Lung (tissue), 11 donors: ENCODE measurements at regions not wholly inside any gene's neighbourhood (a gene's known extent, or its start where the extent isn't known, plus 50 kb on each side); places are given as distances from the start of the nearest gene placed in this dataset.

Experiments
- ATAC-seq: fragments of 200-7000 bp; cut with Tn5 transposase; one replicate; pipeline ENCODE4 v1.9.1; 2020; ENCODE audit warnings: moderate number of reproducible peaks; ENCODE audit not compliant: insufficient read depth, low FRiP score
- DNase-seq, 3 donors: peaks; one replicate each; pipeline ENCODE4 v3.0.0-alpha.2; 2013 to 2017
- H3K27ac ChIP-seq, 2 donors: one replicate each; pipeline ENCODE4 v1.5.1; 2013; ENCODE audit warnings: mild to moderate bottlenecking in 2 of 2, moderate library complexity in 2 of 2, control low read depth in 1 of 2, inconsistent platforms in 1 of 2, low read depth in 1 of 2, low read length in 1 of 2
- H3K27me3 ChIP-seq, 3 donors: one replicate each; pipeline ENCODE4 v1.5.1; 2013; ENCODE audit warnings: low read length in 2 of 3; ENCODE audit not compliant: control insufficient read depth in 3 of 3, insufficient read depth in 3 of 3
- H3K36me3 ChIP-seq, 4 donors: one replicate each; pipeline ENCODE4 v1.5.1; 2013; ENCODE audit warnings: low read length in 4 of 4, mild to moderate bottlenecking in 1 of 4, moderate library complexity in 1 of 4; ENCODE audit not compliant: control insufficient read depth in 4 of 4, insufficient read depth in 4 of 4
- H3K4me1 ChIP-seq, 5 donors: one replicate each; pipeline ENCODE4 v1.5.1; 2013; ENCODE audit warnings: low read length in 5 of 5, mild to moderate bottlenecking in 2 of 5, moderate library complexity in 1 of 5; ENCODE audit not compliant: control insufficient read depth in 5 of 5, insufficient read depth in 5 of 5
- H3K4me3 ChIP-seq: one replicate; pipeline ENCODE4 v1.5.1; 2013; ENCODE audit warnings: mild to moderate bottlenecking, control low read depth, moderate library complexity
- H3K9ac ChIP-seq, 2 donors: one replicate each; pipeline ENCODE4 v1.5.1; 2013; ENCODE audit warnings: low read length in 2 of 2, control low read depth in 1 of 2; ENCODE audit not compliant: insufficient read depth in 1 of 2
- H3K9me3 ChIP-seq, 4 donors: one replicate each; pipeline ENCODE4 v1.5.1; 2013; ENCODE audit warnings: low read length in 3 of 4, mild to moderate bottlenecking in 1 of 4, moderate library complexity in 1 of 4; ENCODE audit not compliant: control insufficient read depth in 4 of 4, insufficient read depth in 3 of 4
- WGBS, 2 donors: extraction: QIAGEN DNeasy Blood & Tissue Kit; methylation state at CpG; one replicate each; pipeline ENCODE4 v1.1.7; 2013; 5-methylcytosine and 5-hydroxymethylcytosine counted together
- TF ChIP-seq, protein P1 (sequence below): IDR thresholded peaks from 2 replicates; pipeline ENCODE4 v1.5.1; 2012; ENCODE audit warnings: mild to moderate bottlenecking; ENCODE audit errors: control extremely low read depth, extremely low read depth
- donor health status: control.
- donor health status: control.
- donor health status: Bipolar disorder and iron deficiency.
- donor health status: healthy.
- donor health status: DM: yes; HTN: yes; CAD: no.

DNA sequence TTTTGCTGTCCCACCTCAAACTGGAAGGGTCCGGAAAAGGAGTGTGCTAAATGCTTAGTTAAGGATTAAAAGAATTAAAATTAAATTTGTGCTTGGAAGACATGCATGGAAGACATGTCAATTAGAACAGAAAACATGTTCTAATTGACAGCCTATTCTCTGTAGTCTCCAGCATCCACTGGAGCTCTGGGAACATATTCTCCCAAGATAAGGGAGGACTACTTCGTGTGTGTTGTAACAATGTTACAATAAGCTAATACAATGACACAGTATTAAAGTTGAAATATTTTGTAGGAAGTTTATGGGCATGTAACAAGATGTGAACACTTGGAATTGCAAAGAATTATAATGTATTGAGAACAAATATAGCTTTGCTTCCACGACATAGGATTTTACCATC is 567.4 kb upstream of the CITED2 start:
- TF ChIP-seq, protein P1, sequence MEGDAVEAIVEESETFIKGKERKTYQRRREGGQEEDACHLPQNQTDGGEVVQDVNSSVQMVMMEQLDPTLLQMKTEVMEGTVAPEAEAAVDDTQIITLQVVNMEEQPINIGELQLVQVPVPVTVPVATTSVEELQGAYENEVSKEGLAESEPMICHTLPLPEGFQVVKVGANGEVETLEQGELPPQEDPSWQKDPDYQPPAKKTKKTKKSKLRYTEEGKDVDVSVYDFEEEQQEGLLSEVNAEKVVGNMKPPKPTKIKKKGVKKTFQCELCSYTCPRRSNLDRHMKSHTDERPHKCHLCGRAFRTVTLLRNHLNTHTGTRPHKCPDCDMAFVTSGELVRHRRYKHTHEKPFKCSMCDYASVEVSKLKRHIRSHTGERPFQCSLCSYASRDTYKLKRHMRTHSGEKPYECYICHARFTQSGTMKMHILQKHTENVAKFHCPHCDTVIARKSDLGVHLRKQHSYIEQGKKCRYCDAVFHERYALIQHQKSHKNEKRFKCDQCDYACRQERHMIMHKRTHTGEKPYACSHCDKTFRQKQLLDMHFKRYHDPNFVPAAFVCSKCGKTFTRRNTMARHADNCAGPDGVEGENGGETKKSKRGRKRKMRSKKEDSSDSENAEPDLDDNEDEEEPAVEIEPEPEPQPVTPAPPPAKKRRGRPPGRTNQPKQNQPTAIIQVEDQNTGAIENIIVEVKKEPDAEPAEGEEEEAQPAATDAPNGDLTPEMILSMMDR: no peak
- H3K9me3 ChIP-seq: no peaks in the 10 kb centered on the region
- H3K36me3 ChIP-seq: no peaks in the 10 kb centered on the region
- no peak overlapping the region for H3K27ac ChIP-seq
- peaks cover 0 to 16% (median 6%) of the 10 kb centered on the region in 5 donors for H3K4me1 ChIP-seq
- no peaks in the 10 kb centered on the region for H3K27me3 ChIP-seq
- DNase-seq (no peak), ATAC-seq (no peak)
- no peak overlapping the region for H3K4me3 ChIP-seq
- H3K9ac ChIP-seq: no peak overlapping the region
- WGBS, 2 donors: 23 to 87% methylated on average over 3 of the region's 3 CpGs

DNA sequence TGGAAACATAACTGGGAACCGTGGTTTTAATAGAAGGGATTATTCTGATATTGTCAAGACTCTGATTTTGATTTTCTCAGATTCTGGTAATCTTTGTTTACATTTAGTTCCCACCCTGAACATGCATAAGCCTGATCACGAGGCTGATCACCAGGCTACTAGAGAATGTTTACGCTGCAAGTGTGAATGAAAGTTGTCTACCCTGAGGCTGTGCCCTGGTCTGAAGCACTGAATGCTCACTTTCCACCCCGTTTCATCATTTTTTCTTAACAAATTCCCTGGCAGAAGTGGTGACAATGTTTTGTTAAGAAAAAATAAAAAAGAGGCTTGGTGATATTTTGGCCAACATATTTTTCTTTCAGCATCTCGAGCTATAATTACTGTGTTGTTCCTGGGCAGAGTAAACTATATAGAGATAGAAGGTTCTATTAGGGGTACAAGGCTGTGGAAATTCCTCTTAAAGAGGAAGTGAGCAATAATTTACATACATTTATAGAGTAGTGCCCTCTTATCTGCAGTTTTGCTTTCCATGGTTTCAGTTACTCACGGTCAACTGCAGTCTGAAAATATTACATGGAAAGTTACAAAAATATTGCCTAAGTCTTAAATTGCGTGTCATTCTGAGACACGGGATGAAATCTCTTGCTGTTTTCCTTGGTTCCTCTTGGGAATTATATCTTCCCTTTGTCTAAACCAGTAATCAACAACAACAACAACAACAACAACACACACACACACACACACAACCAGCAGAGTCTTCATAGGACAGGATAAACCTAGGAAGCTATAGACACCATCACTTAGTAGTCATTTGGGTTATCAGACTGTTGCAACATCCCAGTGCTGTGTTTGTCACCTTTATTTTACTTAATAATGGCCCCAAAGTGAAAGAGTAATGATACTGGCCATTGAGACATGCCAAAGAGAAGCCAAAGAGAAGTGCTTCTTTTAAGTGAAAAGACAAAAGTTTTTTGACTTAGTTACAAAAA is 566.6 kb upstream of the CITED2 start:
- Histone ChIP-seq H3K4me3 (no peak overlapping the region), H3K36me3 (no peaks in the 10 kb centered on the region), H3K9me3 (no peaks in the 10 kb centered on the region), H3K27me3 (no peaks in the 10 kb centered on the region), H3K4me1 (peaks cover 0 to 16% (median 6%) of the 10 kb centered on the region in 5 donors), H3K9ac (no peak overlapping the region), H3K27ac (no peak overlapping the region)
- ATAC-seq (no peak), DNase-seq (no peak)
- TF ChIP-seq, protein P1: no peak
- 59 to 66% methylated on average over 8 of the region's 8 CpGs for WGBS, 2 donors

DNA sequence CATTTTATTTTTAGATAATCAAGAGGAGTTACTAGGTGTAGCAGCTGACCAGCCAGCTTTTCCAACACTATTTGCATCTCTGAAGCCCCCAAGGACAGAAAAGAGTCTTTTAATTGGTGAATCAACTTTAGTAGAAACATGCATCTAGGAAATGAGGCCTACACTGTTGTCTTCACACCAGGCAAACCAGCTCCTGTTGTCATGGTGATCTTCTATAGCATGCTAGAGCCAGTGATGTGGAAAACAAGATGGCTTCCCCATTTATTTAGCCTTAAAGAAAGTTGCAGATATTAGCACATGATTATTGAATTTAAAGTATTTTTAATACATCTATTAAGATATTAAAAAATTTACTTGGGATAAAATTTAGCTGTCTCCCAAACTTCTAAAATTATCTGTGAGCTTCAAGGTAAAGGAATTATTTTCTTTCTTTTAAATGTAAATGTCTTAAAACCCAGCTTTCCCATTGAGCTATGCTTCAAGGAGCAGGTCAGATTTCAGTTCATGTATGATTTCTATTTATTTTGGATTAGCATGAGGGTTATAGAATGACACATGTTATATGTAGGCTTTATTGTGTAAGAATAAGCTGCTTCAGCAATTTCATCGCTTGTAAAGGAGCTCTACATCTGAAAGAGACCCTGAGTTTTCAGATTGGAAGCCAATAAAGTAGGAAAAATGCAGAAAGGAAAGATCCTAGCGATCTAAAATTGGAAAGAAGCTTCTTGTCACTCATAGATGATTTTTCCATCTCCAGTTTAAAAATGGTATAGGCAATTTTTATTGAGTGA is 564.9 kb upstream of the CITED2 start:
- DNase-seq: no peak
- WGBS, 2 donors: 91 to 94% methylated on average over 2 of the region's 2 CpGs

More for the DNA sequence above, 564.9 kb upstream of the CITED2 start:
- Histone ChIP-seq H3K27ac (no peak overlapping the region), H3K9me3 (no peaks in the 10 kb centered on the region), H3K9ac (no peak overlapping the region), H3K27me3 (no peaks in the 10 kb centered on the region), H3K4me1 (peaks cover 0 to 16% (median 6%) of the 10 kb centered on the region in 5 donors), H3K4me3 (no peak overlapping the region), H3K36me3 (no peaks in the 10 kb centered on the region)
- TF ChIP-seq, protein P1: no peak
- ATAC-seq: no peak
